ENCODE measurements at regions not wholly inside any gene's neighbourhood (a gene's known extent, or its start where the extent isn't known, plus 50 kb on each side); places are given as distances from the start of the nearest gene placed in this dataset.

DNA sequence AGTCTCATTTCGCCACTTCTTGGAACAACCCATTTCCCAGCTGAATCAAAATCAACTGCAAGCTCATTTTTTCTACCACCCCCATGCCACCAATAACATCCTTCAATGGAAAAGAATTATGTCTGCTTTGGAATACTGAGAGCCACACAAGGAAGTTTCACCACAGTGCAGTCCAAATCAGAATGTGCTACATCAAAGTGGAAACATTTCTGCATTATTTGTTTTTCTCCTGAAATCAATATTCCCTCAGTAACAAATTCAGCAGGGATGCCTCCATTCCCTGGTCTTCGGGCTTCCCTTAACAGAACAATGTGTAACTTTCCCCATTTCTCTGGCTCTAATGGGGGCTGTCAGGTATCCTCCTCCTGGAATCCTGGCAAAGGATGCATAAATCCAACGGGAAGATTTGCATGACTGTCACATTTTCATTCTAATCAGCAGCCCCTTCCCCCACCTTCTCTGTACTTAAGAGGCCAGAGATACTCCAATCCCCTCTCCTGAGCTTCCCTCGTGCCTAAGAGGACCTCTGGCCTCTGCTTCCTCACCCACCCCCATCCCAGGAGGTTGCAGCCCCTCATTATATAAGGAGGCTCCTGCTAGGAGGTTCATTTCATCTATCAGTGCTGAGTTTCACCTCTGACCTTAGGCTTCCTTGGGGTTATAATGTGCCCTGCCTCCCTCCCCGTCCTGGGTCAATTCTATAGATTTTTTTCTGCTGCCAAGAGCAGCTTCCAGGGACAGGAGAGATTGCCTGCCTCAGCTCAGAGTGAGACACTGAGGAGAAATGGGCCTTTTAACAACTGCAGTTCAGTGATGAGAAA is 201.1 kb downstream of the OMA1 start:
- 9 to 18% methylated on average over 5 of the region's 5 CpGs for WGBS, 2 experiments (ENCODE audit: low coverage in 1 of 2, low lambda C conversion rate in 2 of 2, missing lambda C conversion rate in 2 of 2)

DNA sequence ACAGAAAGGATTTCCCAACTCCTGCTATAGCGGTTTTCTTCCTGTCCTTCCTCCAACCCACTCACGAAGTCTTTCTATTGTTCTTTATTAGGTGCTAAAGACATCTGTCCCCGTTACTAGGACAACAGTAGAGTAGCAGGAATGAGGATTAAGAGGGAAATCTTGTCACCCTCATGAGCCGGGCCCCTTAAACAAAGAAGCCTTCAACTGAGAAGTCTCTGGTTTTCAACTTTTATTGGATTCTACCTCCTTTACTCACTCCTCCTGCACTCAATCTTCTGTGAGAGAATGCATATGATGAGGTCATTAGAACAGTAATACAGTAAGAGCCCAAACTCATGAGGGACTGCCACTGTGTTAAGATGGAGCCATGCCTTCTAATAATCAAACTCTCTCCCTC is 206.3 kb downstream of the OMA1 start:
- 22% methylated on average over 4 of the region's 4 CpGs for WGBS, 2 experiments (ENCODE audit: low coverage in 1 of 2, low lambda C conversion rate in 2 of 2, missing lambda C conversion rate in 2 of 2)
- in situ Hi-C loops (cut with MboI): no loop called here

More for the DNA sequence above, 201.1 kb downstream of the OMA1 start:
- TF ChIP-seq EZH2 (IDR thresholded peaks at IDR 0.05; ENCODE audit: insufficient read depth, poor library complexity, severe bottlenecking) (no peak), EZH2phosphoT487 (IDR thresholded peaks at IDR 0.05; ENCODE audit: insufficient read depth, low read depth) (no peak)
- Histone ChIP-seq H4K20me1 (ENCODE audit: insufficient read depth) (no peaks in the 10 kb centered on the region), H3K79me2 (ENCODE audit: insufficient read depth) (no peaks in the 10 kb centered on the region), H2AFZ (no peak overlapping the region), H3F3A (ENCODE audit: insufficient read depth) (no peaks in the 10 kb centered on the region), H3K4me2 (ENCODE audit: unreplicated experiment) (no peak overlapping the region), H3K27ac (no peak overlapping the region), H3K9ac (no peak overlapping the region), H3K4me1 (ENCODE audit: insufficient read depth) (no peaks in the 10 kb centered on the region), H3K9me3 (ENCODE audit: low read depth) (no peaks in the 10 kb centered on the region), H3K9me2 (ENCODE audit: insufficient read depth) (no peaks in the 10 kb centered on the region), H3K36me3 (ENCODE audit: low read depth) (no peaks in the 10 kb centered on the region), H3K27me3 (replicated peaks; ENCODE audit: insufficient read depth) (0 out of 2 replicates have a peak, but pooled peaks cover 4% of the 10 kb centered on the region), H3K4me3 (no peak overlapping the region)
- in situ Hi-C loops (cut with MboI): no loop called here
- DNase-seq: no peak

DNA sequence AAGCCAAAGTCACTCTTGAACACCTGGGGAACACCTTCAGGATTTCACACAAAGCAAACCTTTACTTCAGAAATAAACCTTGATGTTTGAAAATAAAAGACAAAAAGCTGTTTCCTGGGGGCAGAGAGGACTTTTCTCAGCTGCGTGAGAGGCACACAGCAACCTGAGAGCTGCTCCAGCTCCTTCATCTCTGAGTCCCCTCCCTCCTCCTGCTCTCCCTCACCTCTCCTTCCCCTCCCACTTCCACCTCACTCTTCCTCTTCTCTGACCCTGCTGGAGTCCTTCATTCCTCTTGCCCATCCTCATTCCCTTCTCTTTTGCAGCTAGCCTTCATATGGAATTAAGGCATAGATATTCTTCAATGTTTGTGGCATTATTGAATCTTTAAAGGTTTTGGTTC is 208.4 kb downstream of the OMA1 start:
- H3F3A ChIP-seq (ENCODE audit: insufficient read depth): no peaks in the 10 kb centered on the region
- H3K4me3 ChIP-seq: no peak overlapping the region
- H3K9me2 ChIP-seq (ENCODE audit: insufficient read depth): no peaks in the 10 kb centered on the region
- no peaks in the 10 kb centered on the region for H3K4me1 ChIP-seq (ENCODE audit: insufficient read depth)
- H4K20me1 ChIP-seq (ENCODE audit: insufficient read depth): no peaks in the 10 kb centered on the region
- H2AFZ ChIP-seq: no peak overlapping the region
- H3K4me2 ChIP-seq (ENCODE audit: unreplicated experiment): no peak overlapping the region
- H3K79me2 ChIP-seq (ENCODE audit: insufficient read depth): no peaks in the 10 kb centered on the region
- WGBS, 2 experiments (ENCODE audit: low coverage in 1 of 2, low lambda C conversion rate in 2 of 2, missing lambda C conversion rate in 2 of 2): 11 to 15% methylated on average over 1 of the region's 1 CpG
- no peaks in the 10 kb centered on the region for H3K9me3 ChIP-seq (ENCODE audit: low read depth)
- H3K9ac ChIP-seq: no peak overlapping the region
- TF ChIP-seq EZH2phosphoT487 (IDR thresholded peaks at IDR 0.05; ENCODE audit: insufficient read depth, low read depth) (no peak), EZH2 (IDR thresholded peaks at IDR 0.05; ENCODE audit: insufficient read depth, poor library complexity, severe bottlenecking) (no peak)
- in situ Hi-C loops (cut with MboI): no loop called here
- no peaks in the 10 kb centered on the region for H3K36me3 ChIP-seq (ENCODE audit: low read depth)
- no peak for DNase-seq
- no peaks in the 10 kb centered on the region for H3K27me3 ChIP-seq (replicated peaks; ENCODE audit: insufficient read depth)
- H3K27ac ChIP-seq: no peak overlapping the region

More for the DNA sequence above, 206.3 kb downstream of the OMA1 start:
- Histone ChIP-seq H3K79me2 (ENCODE audit: insufficient read depth) (no peaks in the 10 kb centered on the region), H2AFZ (no peak overlapping the region), H3K9me2 (ENCODE audit: insufficient read depth) (no peaks in the 10 kb centered on the region), H3K4me2 (ENCODE audit: unreplicated experiment) (no peak overlapping the region), H4K20me1 (ENCODE audit: insufficient read depth) (no peaks in the 10 kb centered on the region), H3K27ac (no peak overlapping the region), H3K27me3 (replicated peaks; ENCODE audit: insufficient read depth) (no peaks in the 10 kb centered on the region), H3K4me3 (no peak overlapping the region), H3F3A (ENCODE audit: insufficient read depth) (no peaks in the 10 kb centered on the region), H3K36me3 (ENCODE audit: low read depth) (no peaks in the 10 kb centered on the region), H3K4me1 (ENCODE audit: insufficient read depth) (no peaks in the 10 kb centered on the region), H3K9ac (no peak overlapping the region), H3K9me3 (ENCODE audit: low read depth) (no peaks in the 10 kb centered on the region)
- no peak for DNase-seq
- no peak for TF ChIP-seq EZH2 (IDR thresholded peaks at IDR 0.05; ENCODE audit: insufficient read depth, poor library complexity, severe bottlenecking)
- TF ChIP-seq EZH2phosphoT487 (IDR thresholded peaks at IDR 0.05; ENCODE audit: insufficient read depth, low read depth): no peak

DNA sequence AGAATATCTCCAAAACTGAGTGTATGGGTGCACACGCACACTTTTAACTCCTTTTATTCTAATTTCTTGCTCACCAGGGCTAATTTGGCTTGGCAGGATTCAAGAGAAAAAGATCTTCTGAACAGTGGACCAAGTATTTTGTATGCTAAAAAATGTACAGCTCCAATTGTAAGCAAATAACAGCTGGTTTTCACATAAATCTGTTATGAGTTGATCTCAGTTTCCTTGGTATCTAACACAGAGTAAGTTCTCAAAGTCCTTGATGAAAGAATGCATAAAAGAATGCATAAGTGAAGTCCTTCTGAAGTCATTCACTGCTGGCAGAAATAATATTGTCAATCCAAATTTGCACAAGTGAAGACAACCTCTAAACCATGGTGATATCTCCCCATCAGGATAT is 213.0 kb downstream of the OMA1 start:
- TF ChIP-seq EZH2phosphoT487 (IDR thresholded peaks at IDR 0.05; ENCODE audit: insufficient read depth, low read depth) (no peak), EZH2 (IDR thresholded peaks at IDR 0.05; ENCODE audit: insufficient read depth, poor library complexity, severe bottlenecking) (no peak)
- no peaks in the 10 kb centered on the region for H3K36me3 ChIP-seq (ENCODE audit: low read depth)
- no peaks in the 10 kb centered on the region for H3K79me2 ChIP-seq (ENCODE audit: insufficient read depth)
- H3K9me3 ChIP-seq (ENCODE audit: low read depth): no peaks in the 10 kb centered on the region
- H3K4me2 ChIP-seq (ENCODE audit: unreplicated experiment): no peak overlapping the region
- H3F3A ChIP-seq (ENCODE audit: insufficient read depth): no peaks in the 10 kb centered on the region
- no peak overlapping the region for H2AFZ ChIP-seq
- in situ Hi-C loops (cut with MboI): no loop called here
- H3K4me1 ChIP-seq (ENCODE audit: insufficient read depth): no peaks in the 10 kb centered on the region
- H3K9ac ChIP-seq: no peak overlapping the region
- H3K4me3 ChIP-seq: no peak overlapping the region
- no peaks in the 10 kb centered on the region for H4K20me1 ChIP-seq (ENCODE audit: insufficient read depth)
- WGBS, 2 experiments (ENCODE audit: low coverage in 1 of 2, low lambda C conversion rate in 2 of 2, missing lambda C conversion rate in 2 of 2): 74 to 89% methylated on average over 1 of the region's 1 CpG
- H3K27ac ChIP-seq: no peak overlapping the region
- H3K9me2 ChIP-seq (ENCODE audit: insufficient read depth): no peaks in the 10 kb centered on the region
- no peaks in the 10 kb centered on the region for H3K27me3 ChIP-seq (replicated peaks; ENCODE audit: insufficient read depth)
- no peak for DNase-seq
